Hepatocyte (in vitro differentiated cells): ENCODE measurements at regions not wholly inside any gene's neighbourhood (a gene's known extent, or its start where the extent isn't known, plus 50 kb on each side); places are given as distances from the start of the nearest gene placed in this dataset.

ENCODE experiments used
- EZH2phosphoT487 ChIP-seq: fragments of 200-600 bp; sonication (generic); IDR thresholded peaks from one replicate; pipeline ENCODE4 v1.6.1; 2018; ENCODE audit warnings: antibody characterized with exemption, mild to moderate bottlenecking, low read depth, moderate library complexity; ENCODE audit not compliant: unreplicated experiment, severe bottlenecking
- TF ChIP-seq, protein P1 (sequence below): fragments of 200-600 bp; sonication (generic); IDR thresholded peaks from 2 replicates; pipeline ENCODE4 v1.5.1; 2016; ENCODE audit warnings: antibody characterized with exemption, mild to moderate bottlenecking; ENCODE audit not compliant: poor library complexity

- TF ChIP-seq, protein P1, sequence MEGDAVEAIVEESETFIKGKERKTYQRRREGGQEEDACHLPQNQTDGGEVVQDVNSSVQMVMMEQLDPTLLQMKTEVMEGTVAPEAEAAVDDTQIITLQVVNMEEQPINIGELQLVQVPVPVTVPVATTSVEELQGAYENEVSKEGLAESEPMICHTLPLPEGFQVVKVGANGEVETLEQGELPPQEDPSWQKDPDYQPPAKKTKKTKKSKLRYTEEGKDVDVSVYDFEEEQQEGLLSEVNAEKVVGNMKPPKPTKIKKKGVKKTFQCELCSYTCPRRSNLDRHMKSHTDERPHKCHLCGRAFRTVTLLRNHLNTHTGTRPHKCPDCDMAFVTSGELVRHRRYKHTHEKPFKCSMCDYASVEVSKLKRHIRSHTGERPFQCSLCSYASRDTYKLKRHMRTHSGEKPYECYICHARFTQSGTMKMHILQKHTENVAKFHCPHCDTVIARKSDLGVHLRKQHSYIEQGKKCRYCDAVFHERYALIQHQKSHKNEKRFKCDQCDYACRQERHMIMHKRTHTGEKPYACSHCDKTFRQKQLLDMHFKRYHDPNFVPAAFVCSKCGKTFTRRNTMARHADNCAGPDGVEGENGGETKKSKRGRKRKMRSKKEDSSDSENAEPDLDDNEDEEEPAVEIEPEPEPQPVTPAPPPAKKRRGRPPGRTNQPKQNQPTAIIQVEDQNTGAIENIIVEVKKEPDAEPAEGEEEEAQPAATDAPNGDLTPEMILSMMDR: no peak
- no peak for TF ChIP-seq EZH2phosphoT487
Measured at GRCh38 chr7:16293669-16294425, 127.5 kb downstream of the CRPPA start.
